NT2/D1 (cell line): ENCODE measurements at regions not wholly inside any gene's neighbourhood (a gene's known extent, or its start where the extent isn't known, plus 50 kb on each side); places are given as distances from the start of the nearest gene placed in this dataset.

Source experiments
- DNase-seq: peaks from one replicate; pipeline ENCODE4 v3.0.0-alpha.2; 2011; ENCODE audit warnings: low read depth, low spot score
- H3K27me3 ChIP-seq: 2 replicates; pipeline ENCODE4 v1.6.0; 2011; ENCODE audit warnings: mild to moderate bottlenecking; ENCODE audit not compliant: insufficient read length, insufficient read depth
- H3K36me3 ChIP-seq: 2 replicates; pipeline ENCODE4 v1.6.1; 2011; ENCODE audit warnings: mild to moderate bottlenecking, low read length, mixed read lengths; ENCODE audit not compliant: insufficient read depth, insufficient read length
- H3K4me1 ChIP-seq: 2 replicates; pipeline ENCODE4 v1.5.1; 2011; ENCODE audit not compliant: insufficient read depth, insufficient read length
- H3K4me3 ChIP-seq: 2 replicates; pipeline ENCODE4 v1.5.1; 2011; ENCODE audit warnings: low read depth; ENCODE audit not compliant: insufficient read length
- H3K9ac ChIP-seq: 2 replicates; pipeline ENCODE4 v1.6.0; 2011; ENCODE audit warnings: low read depth; ENCODE audit not compliant: insufficient read length
- H3K9me3 ChIP-seq: 2 replicates; pipeline ENCODE4 v1.5.1; 2011; ENCODE audit warnings: mild to moderate bottlenecking, low read length; ENCODE audit not compliant: insufficient read depth
- SUZ12 ChIP-seq: IDR thresholded peaks from 2 replicates; pipeline ENCODE4 v1.6.1; 2011; ENCODE audit not compliant: insufficient read length, insufficient read depth; ENCODE audit errors: extremely low read depth
- YY1 ChIP-seq: IDR thresholded peaks from 2 replicates; pipeline ENCODE4 v1.6.1; 2011; ENCODE audit not compliant: insufficient read length, insufficient read depth
- ZNF274 ChIP-seq: IDR thresholded peaks from 2 replicates; pipeline ENCODE4 v1.6.1; 2011; ENCODE audit warnings: mild to moderate bottlenecking, low read depth, low read length

DNA sequence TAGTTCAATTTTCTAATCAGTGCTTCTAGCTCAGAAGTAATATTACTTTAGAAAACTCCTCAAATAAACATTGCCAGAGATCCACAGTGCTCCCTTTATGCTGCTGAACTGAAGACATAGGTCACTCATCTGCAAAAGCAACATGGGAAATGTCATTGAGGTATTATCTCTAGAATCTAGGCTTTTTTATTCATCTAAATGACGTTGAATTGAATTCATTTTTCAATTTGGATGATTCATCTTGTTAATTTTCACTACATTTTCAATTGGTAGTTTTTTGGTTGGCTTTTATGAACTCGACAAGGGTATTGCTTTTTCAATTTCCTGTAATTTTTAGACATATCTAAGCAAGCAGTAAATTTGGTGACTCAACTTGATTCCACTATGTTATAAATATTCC is 275.4 kb downstream of the NFKBIZ start:
- Histone ChIP-seq H3K9me3 (peaks cover 4% of the 10 kb centered on the region; the same call in 1 of the 2 replicates), H3K4me1 (no peaks in the 10 kb centered on the region), H3K9ac (no peak overlapping the region), H3K36me3 (no peaks in the 10 kb centered on the region), H3K4me3 (no peak overlapping the region), H3K27me3 (no peaks in the 10 kb centered on the region)
- TF ChIP-seq SUZ12, result no peak
- no peak for DNase-seq

DNA sequence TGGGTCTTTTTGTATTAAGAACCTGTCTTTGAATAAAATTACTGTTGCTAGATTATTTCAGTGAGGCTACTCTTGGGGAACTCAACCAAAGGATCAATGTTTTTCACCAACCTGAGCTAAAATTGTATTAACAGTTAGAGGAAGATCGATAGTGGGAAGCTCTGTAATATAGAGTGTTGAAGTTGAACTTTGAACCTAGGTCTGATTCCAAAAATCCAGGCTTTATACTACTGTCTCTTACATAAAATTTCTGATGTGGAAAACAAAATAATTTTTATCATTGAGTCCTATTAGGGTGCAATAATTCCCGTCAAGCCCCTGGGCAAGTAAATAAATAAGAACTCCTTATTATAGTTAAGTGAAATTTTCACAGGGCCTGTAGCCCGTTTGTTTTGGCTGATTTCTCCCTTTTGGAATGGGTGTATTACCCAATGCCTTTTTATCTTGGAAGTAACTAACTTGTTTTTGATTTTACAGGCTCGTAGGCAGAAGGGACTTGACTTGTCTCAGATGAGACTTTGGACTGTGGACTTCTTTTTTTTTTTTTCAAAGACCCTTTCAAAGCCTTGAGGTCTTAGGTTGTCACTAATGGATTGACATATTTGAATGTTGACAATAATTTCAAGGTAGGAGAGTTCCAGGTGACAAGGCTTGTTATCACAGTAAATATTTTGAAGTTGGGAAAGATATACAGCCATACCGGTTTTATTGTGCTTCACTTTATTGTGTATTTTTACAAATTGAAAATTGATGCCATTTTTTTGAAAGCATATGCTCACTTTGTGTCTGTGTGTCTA is 276.1 kb downstream of the NFKBIZ start:
- DNase-seq, result no peak
- H3K9ac ChIP-seq, result no peak overlapping the region
- H3K27me3 ChIP-seq, result no peaks in the 10 kb centered on the region
- TF ChIP-seq YY1 (no peak), SUZ12 (no peak), ZNF274 (no peak)
- H3K4me1 ChIP-seq, result no peaks in the 10 kb centered on the region
- H3K9me3 ChIP-seq, result peaks cover 4% of the 10 kb centered on the region; the same call in 1 of the 2 replicates
- H3K4me3 ChIP-seq, result no peak overlapping the region
- no peaks in the 10 kb centered on the region for H3K36me3 ChIP-seq

DNA sequence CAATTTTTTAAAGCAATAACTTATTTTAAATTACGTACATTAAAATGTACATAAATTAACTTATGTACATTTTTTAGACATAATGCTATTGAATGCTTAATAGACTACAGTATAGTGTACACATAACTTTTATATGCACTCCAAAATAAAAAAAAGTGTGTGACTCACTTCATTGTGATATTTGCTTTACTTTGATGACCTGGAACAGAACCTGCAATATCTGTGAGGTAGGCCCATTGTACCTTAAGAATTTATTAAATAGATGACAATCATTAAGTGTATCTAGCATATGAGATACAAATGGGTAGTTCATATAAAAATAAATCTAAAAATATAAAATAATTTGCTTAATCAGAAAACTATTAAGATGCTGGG is 276.7 kb downstream of the NFKBIZ start:
- TF ChIP-seq YY1 (no peak), SUZ12 (no peak), ZNF274 (no peak)
- Histone ChIP-seq H3K4me1 (no peaks in the 10 kb centered on the region), H3K4me3 (no peak overlapping the region), H3K36me3 (no peaks in the 10 kb centered on the region), H3K9ac (no peak overlapping the region), H3K9me3 (peaks cover 4% of the 10 kb centered on the region; the same call in 1 of the 2 replicates), H3K27me3 (no peaks in the 10 kb centered on the region)
- DNase-seq, result no peak

DNA sequence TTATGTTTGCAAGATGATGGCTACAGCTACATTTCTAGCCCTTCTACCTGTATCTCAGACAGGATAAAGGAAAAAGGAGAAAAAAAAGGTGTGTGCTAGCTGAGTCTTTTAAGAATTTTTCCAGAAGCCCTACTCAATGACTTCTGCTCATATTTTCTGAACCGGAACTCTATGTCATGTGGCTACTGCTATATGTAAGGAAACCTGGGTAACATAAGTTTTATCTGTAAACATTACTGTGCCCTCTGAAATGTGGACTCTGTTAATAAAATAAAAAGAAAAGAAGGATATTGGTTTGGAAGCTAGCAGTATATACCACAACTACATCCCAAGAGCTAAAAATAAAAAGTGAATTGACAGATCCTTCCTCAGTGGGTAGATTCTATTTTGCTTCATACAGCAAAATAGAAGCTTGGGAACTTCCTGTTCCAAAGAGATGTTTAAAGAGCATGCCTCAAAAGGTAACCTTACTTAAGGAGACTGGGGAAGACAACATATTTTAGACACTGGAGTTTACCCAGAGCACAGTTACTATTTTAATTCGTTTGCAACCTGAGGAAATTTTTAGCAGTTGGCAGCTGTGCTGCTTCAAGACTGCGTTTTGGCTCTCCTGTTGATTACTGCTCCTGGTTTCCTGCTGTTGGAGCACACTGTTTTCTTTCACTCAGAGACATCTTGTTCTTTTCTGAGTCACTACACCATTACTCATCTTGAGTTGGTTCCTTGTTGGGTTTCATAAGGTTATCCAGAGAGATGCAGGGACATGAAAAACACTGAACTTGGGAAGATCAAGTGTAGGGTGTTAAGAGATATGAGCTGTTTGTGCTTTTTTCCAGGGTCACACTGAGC is 280.7 kb downstream of the NFKBIZ start:
- Histone ChIP-seq H3K9me3 (no peaks in the 10 kb centered on the region), H3K27me3 (no peaks in the 10 kb centered on the region), H3K4me1 (no peaks in the 10 kb centered on the region), H3K4me3 (no peak overlapping the region), H3K36me3 (no peaks in the 10 kb centered on the region), H3K9ac (no peak overlapping the region)
- DNase-seq, result no peak
- TF ChIP-seq YY1 (no peak), ZNF274 (no peak), SUZ12 (no peak)

DNA sequence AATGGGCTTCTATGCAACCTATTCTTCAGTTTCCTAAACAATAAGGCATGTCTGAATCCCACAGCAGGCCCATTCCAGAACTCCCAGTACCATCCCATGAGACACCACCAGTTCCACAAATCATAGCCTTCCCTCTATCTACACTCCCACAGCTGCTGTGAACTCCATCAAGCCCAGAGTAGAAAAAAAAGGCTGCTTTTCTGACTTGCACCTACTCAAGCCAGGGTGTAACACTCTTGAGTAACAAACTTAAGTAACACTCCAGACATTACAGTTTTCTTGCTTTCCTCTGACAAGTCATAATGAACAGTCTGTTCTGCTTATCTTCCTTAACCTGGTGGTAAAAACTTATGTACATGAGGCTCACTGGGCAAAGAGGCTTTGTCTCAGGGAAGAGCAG is 283.1 kb downstream of the NFKBIZ start:
- Histone ChIP-seq H3K4me3 (no peak overlapping the region), H3K9me3 (no peaks in the 10 kb centered on the region), H3K4me1 (no peaks in the 10 kb centered on the region), H3K9ac (no peak overlapping the region), H3K27me3 (no peaks in the 10 kb centered on the region), H3K36me3 (no peaks in the 10 kb centered on the region)
- DNase-seq, result no peak
- TF ChIP-seq YY1 (no peak), SUZ12 (no peak), ZNF274 (no peak)

DNA sequence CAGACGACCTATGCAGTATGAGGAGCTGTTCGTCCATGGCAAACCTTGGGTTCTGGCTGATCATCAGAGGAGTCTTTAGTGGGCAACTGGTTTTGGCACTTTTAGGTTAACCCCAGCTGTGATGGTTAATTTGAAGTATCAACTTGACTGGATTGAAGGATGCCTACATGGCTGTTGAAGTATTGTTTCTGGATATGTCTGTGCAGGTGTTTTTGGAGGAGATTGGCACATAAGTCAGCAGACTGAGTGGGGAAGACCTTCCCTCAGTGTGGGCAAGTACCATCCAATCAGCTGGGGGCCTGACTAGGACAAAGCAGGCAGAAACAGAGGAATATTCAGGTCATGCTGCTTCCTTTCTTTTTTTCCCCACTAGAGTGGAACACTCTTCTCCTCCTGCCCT is 284.1 kb downstream of the NFKBIZ start:
- Histone ChIP-seq H3K4me3 (no peak overlapping the region), H3K27me3 (no peaks in the 10 kb centered on the region), H3K9ac (no peak overlapping the region), H3K36me3 (no peaks in the 10 kb centered on the region), H3K9me3 (no peaks in the 10 kb centered on the region), H3K4me1 (no peaks in the 10 kb centered on the region)
- no peak for DNase-seq
- no peak for TF ChIP-seq YY1
- TF ChIP-seq ZNF274, result no peak
- no peak for TF ChIP-seq SUZ12

DNA sequence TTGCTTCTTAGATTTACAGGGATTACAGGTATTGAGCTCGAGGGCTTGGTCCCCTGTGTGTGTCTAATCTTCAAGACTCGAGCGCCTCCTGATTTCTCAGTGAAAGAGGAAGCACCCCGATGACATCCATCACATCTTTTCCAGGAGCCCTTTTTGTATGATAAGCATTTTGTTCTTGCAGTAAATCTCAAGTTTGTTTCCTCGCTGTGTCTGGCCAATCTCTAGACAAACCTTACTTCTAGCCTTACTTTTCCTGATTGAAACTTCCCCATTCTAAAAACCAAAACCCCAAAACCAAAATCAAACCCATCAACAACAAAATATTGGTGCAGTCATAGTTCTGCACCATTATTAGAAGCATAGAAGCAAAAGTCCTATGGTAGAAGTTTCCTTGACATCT is 286.0 kb downstream of the NFKBIZ start:
- TF ChIP-seq YY1 (no peak), ZNF274 (no peak), SUZ12 (no peak)
- no peak overlapping the region for H3K4me3 ChIP-seq

More for the DNA sequence above, 286.0 kb downstream of the NFKBIZ start:
- DNase-seq, result no peak
- H3K4me1 ChIP-seq, result no peaks in the 10 kb centered on the region
- no peaks in the 10 kb centered on the region for H3K27me3 ChIP-seq
- H3K9ac ChIP-seq, result no peak overlapping the region
- H3K9me3 ChIP-seq, result no peaks in the 10 kb centered on the region
- H3K36me3 ChIP-seq, result no peaks in the 10 kb centered on the region
